ENCODE measurements at regions not wholly inside any gene's neighbourhood (a gene's known extent, or its start where the extent isn't known, plus 50 kb on each side); places are given as distances from the start of the nearest gene placed in this dataset.

- TF ChIP-seq CTCF (conservative IDR thresholded peaks at IDR 0.05; ENCODE audit: low read length) (no peak), EZH2phosphoT487 (IDR thresholded peaks at IDR 0.05; ENCODE audit: borderline replicate concordance, low read depth, low read length) (no peak)
Observed at GRCh38 chr4:121439669-121440068, 58.9 kb upstream of the QRFPR start.

All from OCI-LY7 (cell line).